IPS DF 6.9 (cell line): ENCODE measurements at regions not wholly inside any gene's neighbourhood (a gene's known extent, or its start where the extent isn't known, plus 50 kb on each side); places are given as distances from the start of the nearest gene placed in this dataset.
"Not testable (repeated sequence)": the region's sequence is repeated elsewhere in the genome, so short reads cannot be mapped to it uniquely, and the experiment has no call there.

Experiments used
- DNase-seq: peaks from one replicate; pipeline ENCODE4 v3.0.0-alpha.2; 2013; ENCODE audit warnings: low read depth, low spot score
- H3K27ac ChIP-seq: one replicate; pipeline ENCODE4 v1.5.1; 2013; ENCODE audit warnings: low read length, control low read depth
- H3K27me3 ChIP-seq: 2 replicates; pipeline ENCODE4 v1.6.1; 2013; ENCODE audit warnings: mild to moderate bottlenecking, low read length; ENCODE audit not compliant: control insufficient read depth, insufficient read depth
- H3K36me3 ChIP-seq: 2 replicates; pipeline ENCODE4 v1.6.1; 2013; ENCODE audit warnings: low read length; ENCODE audit not compliant: control insufficient read depth, insufficient read depth
- H3K4me1 ChIP-seq: 2 replicates; pipeline ENCODE4 v1.6.1; 2013; ENCODE audit warnings: low read length; ENCODE audit not compliant: control insufficient read depth, insufficient read depth
- H3K4me3 ChIP-seq: 2 replicates; pipeline ENCODE4 v1.5.1; 2013; ENCODE audit warnings: mild to moderate bottlenecking, low read length
- H3K9me3 ChIP-seq: 2 replicates; pipeline ENCODE4 v1.6.1; 2013; ENCODE audit warnings: low read length, inconsistent platforms; ENCODE audit not compliant: control insufficient read depth, insufficient read depth
- WGBS: extraction: QIAGEN DNeasy Blood & Tissue Kit; methylation state at CpG from one replicate; pipeline ENCODE4 v1.1.7; 2013; ENCODE audit warnings: mixed read lengths, missing lambda C conversion rate; ENCODE audit not compliant: insufficient read length, insufficient coverage; 5-methylcytosine and 5-hydroxymethylcytosine counted together

GRCh38 chr20:20797521-20798310, 85.3 kb upstream of the RALGAPA2 start:
- H3K27ac ChIP-seq, result no peak overlapping the region
- H3K4me3 ChIP-seq, result no peak overlapping the region
- H3K4me1 ChIP-seq, result no peaks in the 10 kb centered on the region
- H3K36me3 ChIP-seq, result no peaks in the 10 kb centered on the region
- no CpG with 5 or more reads among the region's 14 CpGs for WGBS
- DNase-seq, result no peak
- no peaks in the 10 kb centered on the region for H3K27me3 ChIP-seq
- H3K9me3 ChIP-seq, result no peaks in the 10 kb centered on the region

GRCh38 chr20:20796766-20797440, 84.5 kb upstream of the RALGAPA2 start:
- no peak overlapping the region for H3K27ac ChIP-seq
- WGBS, result no CpG with 5 or more reads among the region's 18 CpGs
- no peaks in the 10 kb centered on the region for H3K27me3 ChIP-seq
- no peak for DNase-seq
- H3K36me3 ChIP-seq, result no peaks in the 10 kb centered on the region
- H3K4me1 ChIP-seq, result no peaks in the 10 kb centered on the region
- no peak overlapping the region for H3K4me3 ChIP-seq
- H3K9me3 ChIP-seq, result no peaks in the 10 kb centered on the region

GRCh38 chr20:20795721-20796120, 83.3 kb upstream of the RALGAPA2 start:
- DNase-seq, result no peak
- H3K27me3 ChIP-seq, result no peaks in the 10 kb centered on the region
- H3K27ac ChIP-seq, result no peak overlapping the region
- no CpG with 5 or more reads among the region's 5 CpGs for WGBS
- H3K4me3 ChIP-seq, result no peak overlapping the region
- H3K4me1 ChIP-seq, result no peaks in the 10 kb centered on the region
- H3K9me3 ChIP-seq, result no peaks in the 10 kb centered on the region
- no peaks in the 10 kb centered on the region for H3K36me3 ChIP-seq

- Histone ChIP-seq H3K4me3 (no peak overlapping the region), H3K36me3 (no peaks in the 10 kb centered on the region), H3K27ac (no peak overlapping the region), H3K27me3 (no peaks in the 10 kb centered on the region), H3K4me1 (no peaks in the 10 kb centered on the region), H3K9me3 (no peaks in the 10 kb centered on the region)
- no peak for DNase-seq
- WGBS, result no CpG with 5 or more reads among the region's 3 CpGs
Measured at GRCh38 chr20:20795119-20795518, 82.7 kb upstream of the RALGAPA2 start.

DNA sequence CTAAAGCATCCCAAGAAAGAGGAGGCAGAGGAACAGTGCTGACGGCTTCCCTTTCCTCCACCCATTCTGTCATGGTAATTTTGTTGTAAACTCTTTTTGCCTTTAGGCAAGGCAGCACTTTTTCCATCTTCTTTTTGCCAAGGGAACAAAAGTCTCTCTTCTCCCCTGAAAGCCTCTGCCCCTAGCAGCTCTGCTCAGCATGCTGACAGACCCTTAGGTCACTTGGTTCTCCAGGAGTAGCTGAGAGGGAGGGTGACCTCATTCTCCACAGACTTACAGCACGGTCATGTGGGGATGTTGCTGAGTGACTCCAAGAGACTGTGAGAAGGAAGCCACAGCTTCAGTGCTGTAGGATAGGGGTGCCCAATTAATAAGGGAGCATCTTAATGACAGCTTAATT, 81.1 kb upstream of the RALGAPA2 start:
- no peak for DNase-seq
- no CpG with 5 or more reads among the region's 2 CpGs for WGBS

DNA sequence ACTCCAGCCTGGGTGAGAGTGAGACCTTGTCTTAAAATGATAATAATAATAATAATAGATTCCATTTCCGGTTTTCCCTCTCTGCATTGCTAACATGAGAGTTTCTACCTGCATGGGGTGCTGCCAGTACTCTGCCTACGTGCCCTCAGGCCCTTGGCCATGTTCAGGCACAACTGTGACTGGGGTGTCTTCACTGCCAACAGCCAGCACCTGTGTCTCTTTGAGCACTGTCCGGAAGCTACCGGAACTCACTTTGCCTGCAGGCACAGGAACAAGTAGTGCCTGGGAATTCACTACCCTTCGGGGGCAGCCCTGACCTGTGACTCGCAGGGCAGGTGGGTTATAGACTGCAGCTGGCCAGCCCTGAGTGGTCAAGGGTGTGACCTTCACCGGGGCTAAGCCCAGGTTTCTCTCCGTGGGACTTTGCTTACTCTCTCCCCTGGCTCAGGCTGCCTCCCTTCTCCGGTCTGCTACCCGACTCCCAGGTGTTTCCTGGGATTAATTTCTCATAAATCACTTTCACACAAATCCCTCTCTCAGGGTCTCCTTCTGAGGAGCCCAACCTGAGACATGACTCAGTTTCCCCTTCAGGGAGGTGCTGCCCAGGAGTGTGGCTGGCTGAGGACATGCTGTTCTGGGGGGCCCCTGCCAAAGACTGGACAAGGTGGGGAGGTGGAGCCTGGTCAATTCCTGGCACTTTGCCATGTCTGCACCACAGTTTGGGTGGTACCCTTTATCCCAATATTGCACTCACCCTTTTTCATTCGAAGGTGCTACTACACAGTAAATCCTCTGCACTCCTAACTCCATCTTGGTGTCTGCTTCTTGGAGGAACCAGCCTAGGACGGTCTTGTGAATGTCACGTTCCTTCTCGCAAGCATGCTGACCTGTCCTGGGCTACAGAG, 79.5 kb upstream of the RALGAPA2 start:
- no CpG with 5 or more reads among the region's 14 CpGs for WGBS

More for the DNA sequence above, 81.1 kb upstream of the RALGAPA2 start:
- Histone ChIP-seq H3K4me3 (no peak overlapping the region), H3K36me3 (no peaks in the 10 kb centered on the region), H3K9me3 (no peaks in the 10 kb centered on the region), H3K4me1 (no peaks in the 10 kb centered on the region), H3K27me3 (no peaks in the 10 kb centered on the region), H3K27ac (no peak overlapping the region)

GRCh38 chr20:20788308-20788707, 75.9 kb upstream of the RALGAPA2 start:
- Histone ChIP-seq H3K27ac (no peak overlapping the region), H3K36me3 (no peaks in the 10 kb centered on the region), H3K4me1 (no peaks in the 10 kb centered on the region), H3K9me3 (no peaks in the 10 kb centered on the region), H3K27me3 (no peaks in the 10 kb centered on the region), H3K4me3 (no peak overlapping the region)
- WGBS, result no CpG with 5 or more reads among the region's 4 CpGs
- DNase-seq, result no peak

More for the DNA sequence above, 79.5 kb upstream of the RALGAPA2 start:
- Histone ChIP-seq H3K4me3 (no peak overlapping the region), H3K9me3 (no peaks in the 10 kb centered on the region), H3K4me1 (no peaks in the 10 kb centered on the region), H3K27me3 (no peaks in the 10 kb centered on the region), H3K27ac (no peak overlapping the region), H3K36me3 (no peaks in the 10 kb centered on the region)
- no peak for DNase-seq

- no peak for DNase-seq
- WGBS, result no CpG with 5 or more reads among the region's 2 CpGs
- H3K27ac ChIP-seq, result no peak overlapping the region
- H3K4me1 ChIP-seq, result no peaks in the 10 kb centered on the region
- no peaks in the 10 kb centered on the region for H3K36me3 ChIP-seq
- no peaks in the 10 kb centered on the region for H3K9me3 ChIP-seq
- H3K4me3 ChIP-seq, result no peak overlapping the region
- no peaks in the 10 kb centered on the region for H3K27me3 ChIP-seq
Measured at GRCh38 chr20:20786428-20786827, 74.0 kb upstream of the RALGAPA2 start.

- no peak overlapping the region for H3K27ac ChIP-seq
- DNase-seq, result no peak
- no peaks in the 10 kb centered on the region for H3K9me3 ChIP-seq
- H3K4me1 ChIP-seq, result no peaks in the 10 kb centered on the region
- no peaks in the 10 kb centered on the region for H3K36me3 ChIP-seq
- WGBS, result no CpG with 5 or more reads among the region's 2 CpGs
- no peak overlapping the region for H3K4me3 ChIP-seq
- no peaks in the 10 kb centered on the region for H3K27me3 ChIP-seq
Measured at GRCh38 chr20:20785226-20785625, 72.8 kb upstream of the RALGAPA2 start.

DNA sequence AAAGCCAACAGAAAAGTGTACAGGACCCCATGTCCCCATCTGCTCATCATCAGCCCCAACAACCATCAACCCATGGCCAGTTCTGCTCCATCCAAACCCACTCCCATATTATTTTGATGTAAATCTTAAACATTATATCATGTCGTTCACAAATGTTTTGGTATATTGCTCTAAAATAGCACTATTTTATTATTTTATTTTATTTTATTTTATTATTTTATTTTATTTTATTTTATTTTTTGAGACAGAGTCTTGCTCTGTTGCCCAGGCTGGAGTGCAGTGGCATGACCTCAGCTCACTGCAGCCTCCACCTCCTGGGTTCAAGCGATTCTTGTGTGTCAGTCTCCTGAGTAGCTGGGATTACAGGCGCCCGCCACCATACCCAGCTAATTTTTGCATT, 72.0 kb upstream of the RALGAPA2 start:
- not testable (repeated sequence) for H3K4me3 ChIP-seq, H3K4me1 ChIP-seq, H3K9me3 ChIP-seq, DNase-seq, H3K36me3 ChIP-seq, H3K27me3 ChIP-seq, H3K27ac ChIP-seq
- no CpG with 5 or more reads among the region's 4 CpGs for WGBS
